Brain microvascular endothelial cell (primary cell): ENCODE measurements at regions not wholly inside any gene's neighbourhood (a gene's known extent, or its start where the extent isn't known, plus 50 kb on each side); places are given as distances from the start of the nearest gene placed in this dataset.

Source experiments
- DNase-seq: peaks from one replicate; pipeline ENCODE4 v3.0.0-alpha.2; 2020
- H3K27ac ChIP-seq: fragments of 250-450 bp; sonication (Bioruptor Pico); 2 replicates; pipeline ENCODE4 v1.5.1; 2020; ENCODE audit warnings: mild to moderate bottlenecking, moderate library complexity
- H3K27me3 ChIP-seq: fragments of 250-450 bp; sonication (Bioruptor Pico); replicated peaks from 2 replicates; pipeline ENCODE4 v1.5.1; 2020; ENCODE audit warnings: mild to moderate bottlenecking
- H3K36me3 ChIP-seq: fragments of 250-450 bp; sonication (Bioruptor Pico); replicated peaks from 2 replicates; pipeline ENCODE4 v1.5.1; 2020; ENCODE audit warnings: mild to moderate bottlenecking
- H3K4me3 ChIP-seq: 2 replicates; pipeline ENCODE4 v1.5.1; 2011; ENCODE audit warnings: low read depth, mild to moderate bottlenecking, control low read depth, low read length, moderate library complexity
- CTCF ChIP-seq: IDR thresholded peaks from 2 replicates; pipeline ENCODE4 v1.5.1; 2011; ENCODE audit warnings: low read depth, mild to moderate bottlenecking, moderate library complexity, low read length, control low read depth, inconsistent platforms; ENCODE audit errors: missing control alignments
- in situ Hi-C: cut with HindIII; loops from 2 replicates; pipeline ENCODE4 v1.10.0; 2017; ENCODE audit warnings: low sequenced_read_pairs, low pct_ligation_motif_present

GRCh38 chr1:166383137-166383536 lies 216.3 kb upstream of the FAM78B start:
- no peak for DNase-seq
- Histone ChIP-seq H3K27ac (no peak overlapping the region), H3K4me3 (no peak overlapping the region), H3K36me3 (no peaks in the 10 kb centered on the region), H3K27me3 (no peaks in the 10 kb centered on the region)
- no peak for TF ChIP-seq CTCF
- in situ Hi-C loops = no loop called here

GRCh38 chr1:166383635-166384346 lies 217.0 kb upstream of the FAM78B start:
- DNase-seq = no peak
- in situ Hi-C loops = no loop called here
- Histone ChIP-seq H3K4me3 (no peak overlapping the region), H3K27ac (no peak overlapping the region), H3K27me3 (no peaks in the 10 kb centered on the region), H3K36me3 (no peaks in the 10 kb centered on the region)
- TF ChIP-seq CTCF = no peak

- Histone ChIP-seq H3K27ac (no peak overlapping the region), H3K36me3 (no peaks in the 10 kb centered on the region), H3K27me3 (no peaks in the 10 kb centered on the region), H3K4me3 (no peak overlapping the region)
- TF ChIP-seq CTCF = no peak
- no peak for DNase-seq
- in situ Hi-C loops = no loop called here
Observed at GRCh38 chr1:166384948-166385347, 218.1 kb upstream of the FAM78B start.

- no peak for TF ChIP-seq CTCF
- DNase-seq = no peak
- in situ Hi-C loops = no loop called here
Observed at GRCh38 chr1:166390366-166391033, 223.7 kb upstream of the FAM78B start.

GRCh38 chr1:166391279-166392066 lies 224.7 kb upstream of the FAM78B start:
- no peak for DNase-seq
- TF ChIP-seq CTCF = no peak
- Histone ChIP-seq H3K27me3 (no peaks in the 10 kb centered on the region), H3K36me3 (no peaks in the 10 kb centered on the region), H3K27ac (no peak overlapping the region), H3K4me3 (no peak overlapping the region)
- in situ Hi-C loops = no loop called here

More at GRCh38 chr1:166390366-166391033, 223.7 kb upstream of the FAM78B start:
- H3K27ac ChIP-seq = no peak overlapping the region
- no peak overlapping the region for H3K4me3 ChIP-seq
- no peaks in the 10 kb centered on the region for H3K27me3 ChIP-seq
- no peaks in the 10 kb centered on the region for H3K36me3 ChIP-seq
